Ovary (tissue), 7 donors: ENCODE measurements at regions not wholly inside any gene's neighbourhood (a gene's known extent, or its start where the extent isn't known, plus 50 kb on each side); places are given as distances from the start of the nearest gene placed in this dataset.

Source experiments
- DNase-seq, 5 donors: peaks; one replicate each; pipeline ENCODE4 v3.0.0-alpha.2; 2019 to 2020
- H3K27ac ChIP-seq, 2 donors: fragments of 200-600 bp; one replicate each; pipeline versions ENCODE4 v1.5.1 to v1.8.0; 2019 to 2022
- H3K27me3 ChIP-seq: fragments of 200-600 bp; one replicate; pipeline ENCODE4 v1.8.0; 2022
- H3K36me3 ChIP-seq: fragments of 200-600 bp; sonication (generic); one replicate; pipeline ENCODE4 v1.5.1; 2019
- H3K4me1 ChIP-seq: one replicate; pipeline ENCODE4 v1.8.1; 2013; ENCODE audit warnings: mild to moderate bottlenecking, moderate library complexity; ENCODE audit not compliant: insufficient read depth
- H3K4me3 ChIP-seq: fragments of 200-600 bp; sonication (generic); one replicate; pipeline ENCODE4 v1.5.1; 2017
- H3K9me3 ChIP-seq, 2 donors: fragments of 200-600 bp in 1 of 2; sonication (generic) in 1 of 2; one replicate each; pipeline versions ENCODE4 v1.5.1 to v1.8.1; 2013 to 2019; ENCODE audit warnings: mild to moderate bottlenecking in 1 of 2, moderate library complexity in 1 of 2
- EP300 ChIP-seq: sonication (generic); formaldehyde crosslinking; IDR thresholded peaks from one replicate; pipeline ENCODE4 v1.6.1; 2017; ENCODE audit warnings: antibody characterized with exemption
- POLR2A ChIP-seq: fragments of 450-650 bp; IDR thresholded peaks from one replicate; pipeline ENCODE4 v1.6.1; 2017; ENCODE audit warnings: antibody characterized with exemption, mild to moderate bottlenecking, moderate library complexity
- WGBS, 3 donors: extraction: QIAGEN DNeasy Blood & Tissue Kit in 1 of 3; methylation state at CpG; one replicate each; pipeline versions ENCODE4 v1.1.5 to v1.1.7; 2013 to 2017; 5-methylcytosine and 5-hydroxymethylcytosine counted together
- intact Hi-C, 4 donors: fragments of 100-400 bp; cut with DNase I; formaldehyde crosslinking; loops; one replicate each; pipeline versions ENCODE4 v1.11.0 to v1.15.1; 2022 to 2023
- TF ChIP-seq, protein P1 (sequence below), 3 donors: fragments of 450-650 bp in 2 of 3; fragments of 200-600 bp in 1 of 3; IDR thresholded peaks; one replicate each; pipeline versions ENCODE4 v1.5.1 to v1.8.0; 2016 to 2022; ENCODE audit warnings: antibody characterized with exemption in 3 of 3, mild to moderate bottlenecking in 1 of 3
- donor health status: DM: no; HTN: no; CAD: no; lungs with moderate emphysema.
- donor health status: DM: no; HTN: no; CAD: no.
- donor health status: Bipolar disorder and iron deficiency.
- donor health status: DM: no; HTN: no; CAD: no.
- donor health status: DM: yes; HTN: yes; CAD: no.

DNA sequence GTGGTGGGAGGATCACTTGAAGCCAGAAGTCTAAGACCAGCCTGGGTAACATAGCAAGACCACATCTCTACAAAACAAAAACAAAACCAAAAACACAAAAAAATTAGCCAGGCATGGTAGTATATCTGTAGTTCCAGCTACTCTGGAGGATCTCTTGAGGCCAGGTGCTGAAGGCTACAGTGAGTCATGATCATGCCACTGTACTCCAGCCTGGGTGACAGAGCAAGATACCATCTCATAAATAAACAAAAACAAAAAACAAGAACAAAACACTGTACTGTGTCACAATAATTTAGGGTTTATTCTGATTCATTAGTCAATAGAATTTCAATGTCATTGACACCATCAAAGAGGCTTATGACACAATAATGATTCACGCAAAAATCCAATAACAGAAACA is 1121.7 kb upstream of the MAP3K7 start:
- no peaks in the 10 kb centered on the region for H3K4me1 ChIP-seq
- intact Hi-C loops, result no loop called here
- 95 to 100% (median 96%) methylated on average over 1 of the region's 1 CpG for WGBS, 3 donors
- DNase-seq, result no peak
- no peaks in the 10 kb centered on the region for H3K27me3 ChIP-seq
- TF ChIP-seq, protein P1, sequence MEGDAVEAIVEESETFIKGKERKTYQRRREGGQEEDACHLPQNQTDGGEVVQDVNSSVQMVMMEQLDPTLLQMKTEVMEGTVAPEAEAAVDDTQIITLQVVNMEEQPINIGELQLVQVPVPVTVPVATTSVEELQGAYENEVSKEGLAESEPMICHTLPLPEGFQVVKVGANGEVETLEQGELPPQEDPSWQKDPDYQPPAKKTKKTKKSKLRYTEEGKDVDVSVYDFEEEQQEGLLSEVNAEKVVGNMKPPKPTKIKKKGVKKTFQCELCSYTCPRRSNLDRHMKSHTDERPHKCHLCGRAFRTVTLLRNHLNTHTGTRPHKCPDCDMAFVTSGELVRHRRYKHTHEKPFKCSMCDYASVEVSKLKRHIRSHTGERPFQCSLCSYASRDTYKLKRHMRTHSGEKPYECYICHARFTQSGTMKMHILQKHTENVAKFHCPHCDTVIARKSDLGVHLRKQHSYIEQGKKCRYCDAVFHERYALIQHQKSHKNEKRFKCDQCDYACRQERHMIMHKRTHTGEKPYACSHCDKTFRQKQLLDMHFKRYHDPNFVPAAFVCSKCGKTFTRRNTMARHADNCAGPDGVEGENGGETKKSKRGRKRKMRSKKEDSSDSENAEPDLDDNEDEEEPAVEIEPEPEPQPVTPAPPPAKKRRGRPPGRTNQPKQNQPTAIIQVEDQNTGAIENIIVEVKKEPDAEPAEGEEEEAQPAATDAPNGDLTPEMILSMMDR (IDR thresholded peaks at IDR 0.05), result no peak
- TF ChIP-seq POLR2A (no peak), EP300 (no peak)
- H3K9me3 ChIP-seq, result no peaks in the 10 kb centered on the region
- H3K27ac ChIP-seq, result no peak overlapping the region
- no peak overlapping the region for H3K4me3 ChIP-seq
- no peaks in the 10 kb centered on the region for H3K36me3 ChIP-seq

DNA sequence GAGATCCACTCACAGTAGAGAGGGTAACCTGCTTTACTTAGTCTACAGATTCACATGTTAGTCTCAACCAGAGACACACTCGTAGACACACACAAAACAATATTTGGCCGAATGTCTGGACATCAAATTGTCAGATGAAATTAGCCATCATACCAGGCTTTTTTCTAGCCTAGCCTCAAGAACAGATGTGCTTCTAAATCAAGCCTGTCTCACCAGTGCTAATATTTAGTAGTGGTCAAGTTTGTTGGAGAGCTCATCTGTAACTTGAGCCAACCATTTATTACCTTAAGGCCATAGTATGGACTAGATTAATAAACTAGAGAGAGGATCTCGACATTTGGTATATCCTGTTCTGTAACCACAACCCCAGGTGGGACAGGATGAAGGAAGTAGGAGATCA is 1118.8 kb upstream of the MAP3K7 start:
- no peak for TF ChIP-seq EP300
- TF ChIP-seq, protein P1 (IDR thresholded peaks at IDR 0.05), result no peak
- TF ChIP-seq POLR2A, result no peak
- Histone ChIP-seq H3K4me1 (no peaks in the 10 kb centered on the region), H3K9me3 (no peaks in the 10 kb centered on the region), H3K4me3 (no peak overlapping the region), H3K36me3 (no peaks in the 10 kb centered on the region), H3K27ac (no peak overlapping the region), H3K27me3 (no peaks in the 10 kb centered on the region)
- intact Hi-C loops, result no loop called here
- WGBS, 3 donors, result 88 to 92% (median 90%) methylated on average over 3 of the region's 3 CpGs
- DNase-seq, result no peak

DNA sequence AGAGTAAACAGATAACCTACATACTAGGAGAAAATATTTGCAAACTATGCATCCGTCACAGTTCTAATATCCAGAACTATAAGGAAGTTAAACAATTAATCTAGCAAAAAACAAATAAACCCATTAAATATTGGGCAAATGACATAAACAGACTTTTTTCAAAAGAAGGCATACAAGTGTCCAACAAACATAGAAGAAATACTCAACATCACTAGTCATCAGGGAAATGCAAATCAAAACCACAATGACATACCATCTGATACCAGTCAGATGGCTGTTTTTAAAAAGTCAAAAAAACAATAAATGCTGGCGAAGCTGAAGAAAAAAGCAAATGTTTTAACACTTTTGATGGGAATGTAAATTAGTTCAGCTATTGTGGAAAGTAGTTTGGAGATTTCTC is 1117.7 kb upstream of the MAP3K7 start:
- Histone ChIP-seq H3K36me3 (no peaks in the 10 kb centered on the region), H3K27me3 (no peaks in the 10 kb centered on the region), H3K4me3 (no peak overlapping the region), H3K27ac (no peak overlapping the region), H3K4me1 (no peaks in the 10 kb centered on the region), H3K9me3 (no peaks in the 10 kb centered on the region)
- WGBS, 3 donors, result 91 to 93% (median 92%) methylated on average over 2 of the region's 2 CpGs
- intact Hi-C loops, result no loop called here
- DNase-seq, result no peak
- TF ChIP-seq, protein P1 (IDR thresholded peaks at IDR 0.05), result no peak
- TF ChIP-seq POLR2A (no peak), EP300 (no peak)

DNA sequence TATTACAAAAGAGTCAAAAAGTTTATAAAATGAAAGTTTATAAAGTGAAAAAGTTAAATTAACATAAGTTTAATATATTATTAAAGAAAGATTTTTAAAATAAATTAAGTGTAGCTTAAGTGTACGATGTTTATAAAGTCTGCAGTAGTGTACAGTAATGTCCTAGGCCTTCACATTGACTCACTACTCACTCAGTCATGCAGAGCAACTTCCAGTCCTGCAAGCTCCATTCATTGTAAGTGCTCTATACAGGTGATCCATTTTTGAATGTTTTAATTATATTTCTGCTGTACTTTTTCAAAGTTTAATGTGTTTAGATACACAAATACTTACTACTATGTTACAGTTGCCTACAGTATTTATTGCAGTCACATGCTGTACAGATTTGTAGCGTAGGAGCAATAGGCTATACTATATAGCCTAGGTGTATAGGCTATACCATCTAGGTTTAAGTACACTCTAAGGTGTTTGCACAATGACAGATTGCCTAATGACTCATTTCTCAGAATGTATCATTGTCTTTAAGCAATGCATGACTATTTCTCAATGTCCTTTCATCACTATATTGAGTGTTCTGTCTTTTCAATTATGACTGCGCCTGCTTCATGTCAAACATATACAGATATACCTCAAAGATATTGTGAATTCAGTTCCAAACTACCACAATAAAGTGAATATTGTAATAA is 1110.3 kb upstream of the MAP3K7 start:
- intact Hi-C loops, result no loop called here
- TF ChIP-seq EP300 (no peak), POLR2A (no peak)
- TF ChIP-seq, protein P1 (IDR thresholded peaks at IDR 0.05), result no peak
- no peaks in the 10 kb centered on the region for H3K4me1 ChIP-seq
- no peak overlapping the region for H3K4me3 ChIP-seq
- no peak for DNase-seq
- H3K27me3 ChIP-seq, result no peaks in the 10 kb centered on the region
- no peaks in the 10 kb centered on the region for H3K9me3 ChIP-seq
- H3K36me3 ChIP-seq, result no peaks in the 10 kb centered on the region
- WGBS, 3 donors, result 91 to 93% (median 92%) methylated on average over 3 of the region's 3 CpGs
- H3K27ac ChIP-seq, result no peak overlapping the region
